Hematopoietic multipotent progenitor cell treated with erythropoietin and hydrocortisone succinate and interleukin-3 and kit ligand, for 4 days (in vitro differentiated cells): ENCODE measurements at regions not wholly inside any gene's neighbourhood (a gene's known extent, or its start where the extent isn't known, plus 50 kb on each side); places are given as distances from the start of the nearest gene placed in this dataset.
"Not testable (repeated sequence)": the region's sequence is repeated elsewhere in the genome, so short reads cannot be mapped to it uniquely, and the experiment has no call there.

Source experiments
- DNase-seq: peaks from one replicate; pipeline ENCODE4 v3.0.0-alpha.2; 2015

DNA sequence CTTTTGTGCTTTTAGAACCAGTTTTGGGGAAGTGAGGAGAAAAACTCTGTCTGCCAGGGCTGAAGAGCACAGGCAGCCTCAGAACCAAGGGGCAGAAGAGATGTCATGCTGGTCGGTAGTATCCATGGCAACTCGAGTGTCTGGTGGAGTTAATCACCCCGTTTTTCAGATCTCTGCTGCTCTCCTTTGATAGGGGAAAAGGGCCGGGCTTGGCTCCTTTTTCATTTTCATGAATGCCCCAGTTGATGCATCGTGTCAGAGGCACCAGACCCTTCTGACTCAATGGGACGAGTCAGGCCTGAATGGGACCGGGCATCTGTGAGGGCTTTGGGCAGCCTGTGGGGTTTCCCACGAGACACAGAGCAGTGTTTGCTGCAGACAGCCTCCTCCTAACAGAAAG, 304.6 kb downstream of the ABCC12 start:
- no peak for DNase-seq

DNA sequence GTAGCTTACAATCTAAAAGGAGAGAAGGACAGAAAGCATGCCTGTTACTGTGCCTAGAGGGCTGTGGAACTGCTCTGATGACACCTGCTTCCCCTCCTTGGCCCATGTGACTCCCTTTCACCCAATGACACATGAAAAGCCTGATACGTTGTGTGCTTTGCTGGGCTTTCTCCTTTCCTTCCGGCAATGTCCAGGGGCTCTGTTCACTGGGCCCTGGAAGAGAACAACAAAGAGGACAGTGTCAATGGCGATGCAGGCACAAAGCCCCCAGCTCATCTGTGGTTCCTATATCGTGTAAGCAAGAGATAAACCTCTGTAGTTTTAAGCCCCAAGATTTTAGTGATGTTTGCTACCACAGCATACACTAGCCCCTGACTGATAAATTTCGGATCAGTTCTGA, 306.1 kb downstream of the ABCC12 start:
- no peak for DNase-seq

DNA sequence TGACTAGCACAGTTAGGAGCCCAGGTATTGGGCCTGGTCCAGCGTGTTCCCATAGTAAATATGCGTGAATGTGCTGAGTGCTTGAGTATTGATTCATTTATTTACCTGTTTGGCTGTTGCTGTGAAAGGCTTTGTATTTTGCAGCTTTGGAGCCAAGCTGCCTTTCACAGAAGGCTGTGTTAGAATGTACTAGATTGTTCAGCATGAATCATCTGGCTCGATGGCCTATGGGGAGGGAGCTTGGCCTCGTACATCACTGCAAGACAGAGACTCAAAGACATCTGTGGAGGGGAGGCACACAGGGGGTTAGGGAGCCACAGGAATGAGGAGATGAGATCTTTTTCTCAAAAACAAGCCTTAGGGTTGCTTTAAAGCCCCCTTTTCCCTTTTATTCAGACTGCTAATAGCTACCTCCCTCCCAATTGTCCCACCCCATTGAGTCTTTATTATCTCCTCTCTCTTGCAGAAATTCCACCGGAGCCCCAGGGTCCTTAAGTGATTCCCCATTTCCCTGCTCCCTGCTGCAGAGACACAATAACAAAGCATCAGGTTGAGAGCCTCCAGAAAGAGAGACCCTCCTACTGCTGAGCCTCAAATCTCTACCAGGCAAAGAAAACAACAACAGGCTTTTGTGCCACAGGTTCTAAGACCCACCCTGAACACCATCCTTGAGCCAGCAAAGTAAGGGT, 307.2 kb downstream of the ABCC12 start:
- DNase-seq, result no peak

DNA sequence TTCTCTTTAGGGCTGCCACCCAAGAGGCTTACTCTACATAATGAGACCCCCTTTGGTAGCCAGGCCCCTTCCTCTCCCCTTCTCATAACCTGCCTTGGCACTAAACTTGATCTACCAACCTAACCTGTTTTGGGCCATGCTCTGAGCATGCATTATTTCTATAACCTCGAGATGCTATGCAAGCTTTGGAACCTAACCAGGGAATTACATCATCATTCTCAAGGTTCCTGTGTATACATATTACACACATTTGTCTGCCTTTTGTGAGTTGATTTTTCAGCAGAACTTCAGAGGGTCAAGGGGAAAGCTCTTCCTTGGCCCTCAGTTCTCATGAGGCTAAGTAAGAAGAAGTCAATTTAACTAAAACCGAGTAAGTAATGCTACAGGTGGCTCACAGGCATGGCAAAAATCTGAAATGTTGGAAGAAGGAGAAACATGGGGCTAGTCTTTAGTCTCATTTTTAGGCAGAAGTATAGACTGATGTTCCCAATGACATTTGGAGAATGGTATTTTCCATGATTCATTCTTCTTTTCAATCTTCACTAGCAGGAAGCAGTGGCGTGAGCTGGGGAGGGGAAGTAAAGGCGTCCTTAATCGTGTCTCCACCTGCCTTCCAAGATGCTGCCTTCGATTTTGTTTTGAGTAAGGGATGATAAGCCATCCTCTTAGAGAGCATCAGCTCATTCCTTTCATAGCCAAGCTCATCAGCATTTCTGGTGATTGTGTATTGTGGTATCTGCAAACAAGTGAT, 308.4 kb downstream of the ABCC12 start:
- DNase-seq, result no peak

DNA sequence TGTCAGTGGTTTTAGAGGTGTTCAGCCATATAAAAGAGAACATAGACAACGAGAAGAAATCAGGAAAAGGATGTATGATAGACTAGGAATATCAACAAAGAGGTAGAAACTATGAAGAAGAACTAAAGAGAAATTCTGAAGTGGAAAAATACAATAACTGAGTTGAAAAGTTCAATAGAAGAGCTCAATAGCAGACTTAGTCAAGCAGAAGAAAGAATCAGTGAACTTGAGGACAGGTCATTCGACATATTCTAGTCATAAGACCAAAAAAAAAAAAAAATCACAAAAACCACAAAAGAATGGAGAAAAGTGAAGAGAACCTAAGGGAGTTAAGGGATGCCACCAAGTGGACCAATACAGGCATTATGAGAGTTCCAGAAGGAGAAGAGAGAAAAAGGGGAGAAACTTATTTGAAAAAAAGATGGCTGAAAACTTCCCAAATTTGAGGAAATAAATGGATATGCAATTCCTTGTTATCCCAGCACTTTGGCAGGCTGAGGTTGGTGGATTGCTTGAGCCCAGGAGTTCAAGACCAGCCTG, 321.2 kb downstream of the ABCC12 start:
- no peak for DNase-seq

DNA sequence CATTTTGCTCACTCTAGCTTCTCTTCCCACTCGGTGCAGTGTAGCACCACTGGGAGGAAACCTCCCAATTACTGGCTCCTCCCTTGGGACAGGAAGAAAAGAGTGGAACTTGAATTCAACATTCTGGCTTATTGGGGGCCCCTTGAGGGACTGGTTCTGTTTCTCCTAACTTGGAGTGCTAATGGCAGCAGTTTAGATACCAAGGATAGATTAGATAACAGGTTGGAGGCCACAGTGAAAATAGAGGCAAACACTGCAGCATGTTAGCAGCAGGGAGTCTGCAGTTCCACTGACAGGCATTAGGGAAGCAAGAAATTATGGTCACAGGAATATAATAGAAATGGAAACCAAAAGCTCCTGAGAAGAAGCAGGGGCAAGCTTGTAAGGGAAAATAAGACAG, 322.0 kb downstream of the ABCC12 start:
- no peak for DNase-seq

DNA sequence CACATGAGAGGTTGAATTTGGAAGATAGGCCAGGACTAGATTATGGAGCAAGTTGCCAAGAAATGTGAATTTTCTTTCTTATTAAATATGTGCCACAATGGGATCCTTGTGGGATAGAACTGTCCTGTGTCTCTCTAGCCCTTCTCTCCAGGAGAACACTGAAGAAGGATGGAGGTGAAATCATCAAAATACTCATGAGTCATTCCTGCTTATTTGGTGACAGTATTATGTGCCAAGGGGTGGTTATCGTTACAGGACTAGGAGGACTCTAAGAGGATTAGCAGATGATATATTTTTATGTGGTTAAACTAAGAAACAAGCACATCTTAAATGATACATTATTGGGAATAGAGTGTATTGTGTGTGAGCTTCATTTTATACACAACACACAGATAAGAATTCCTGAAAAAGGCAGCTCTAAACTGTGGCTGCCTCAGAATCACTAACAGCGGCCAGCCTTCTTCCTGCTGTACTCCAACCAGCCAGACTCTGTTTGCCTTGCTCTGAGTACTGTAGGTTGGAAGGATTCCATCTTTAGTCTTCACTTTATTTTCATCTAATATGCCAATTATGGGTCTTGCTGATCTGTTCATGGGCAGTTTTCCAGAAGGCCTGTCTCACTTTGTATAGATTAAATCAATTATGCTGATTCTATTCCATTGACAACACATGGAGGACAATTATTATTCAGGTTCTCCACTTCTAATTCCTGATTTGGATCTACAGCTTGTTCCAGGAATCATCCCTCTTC, 325.8 kb downstream of the ABCC12 start:
- no peak for DNase-seq

DNA sequence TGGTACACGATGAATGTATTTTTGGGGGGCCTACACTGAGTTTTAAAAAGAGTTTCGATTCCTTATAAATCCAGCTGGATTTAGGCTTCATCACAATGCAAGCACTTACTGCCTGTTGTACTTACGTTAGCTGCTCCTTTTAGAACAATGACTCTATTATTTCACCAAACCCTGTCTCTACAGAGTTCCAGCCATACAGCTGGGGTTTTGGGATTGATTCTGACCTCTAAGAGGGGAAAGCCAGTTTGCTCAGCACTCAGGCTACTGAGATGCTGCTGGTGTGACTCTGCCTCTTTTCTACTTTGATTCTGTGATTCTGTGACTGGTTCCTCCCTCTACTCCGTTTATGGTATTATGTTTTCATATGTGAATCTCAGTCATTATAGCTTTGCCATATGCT, 329.7 kb downstream of the ABCC12 start:
- no peak for DNase-seq

DNA sequence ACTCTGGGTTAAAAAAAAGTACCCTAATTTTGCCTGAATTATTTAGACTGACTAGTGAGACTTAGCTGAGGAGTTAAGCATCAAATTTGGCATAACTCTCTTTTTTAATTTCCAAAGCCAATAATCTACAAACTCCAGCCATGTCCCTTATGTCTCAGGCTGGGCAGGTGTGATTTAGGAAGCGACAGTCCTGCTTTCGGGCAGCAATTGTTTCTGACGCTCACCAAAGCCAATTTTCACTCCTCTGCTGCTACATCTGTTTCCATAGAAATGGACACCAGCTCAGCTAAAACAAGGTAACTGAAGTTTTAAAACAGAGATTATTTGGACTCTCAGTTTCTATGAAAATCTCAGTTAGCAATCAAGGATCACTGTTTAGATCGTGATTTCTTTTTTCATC, 338.7 kb downstream of the ABCC12 start:
- DNase-seq, result no peak

DNA sequence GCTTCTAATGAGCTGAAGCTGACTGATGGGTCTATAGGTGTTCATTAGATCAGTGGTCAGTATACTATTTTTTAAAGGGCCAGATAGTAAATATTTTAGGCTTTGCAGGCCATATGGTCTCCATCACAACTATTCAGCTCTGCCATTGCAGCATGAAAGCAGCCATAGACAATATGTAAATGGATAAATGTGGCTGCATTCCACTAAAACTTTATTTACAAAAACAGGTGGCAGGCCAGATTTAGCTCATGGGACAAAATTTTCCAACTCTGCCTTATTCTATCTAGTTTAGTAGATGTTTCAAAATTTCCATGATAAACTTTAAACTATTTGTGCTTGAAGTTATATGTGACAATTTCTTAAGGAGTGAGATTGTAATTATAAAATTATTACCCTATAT, 339.3 kb downstream of the ABCC12 start:
- no peak for DNase-seq

DNA sequence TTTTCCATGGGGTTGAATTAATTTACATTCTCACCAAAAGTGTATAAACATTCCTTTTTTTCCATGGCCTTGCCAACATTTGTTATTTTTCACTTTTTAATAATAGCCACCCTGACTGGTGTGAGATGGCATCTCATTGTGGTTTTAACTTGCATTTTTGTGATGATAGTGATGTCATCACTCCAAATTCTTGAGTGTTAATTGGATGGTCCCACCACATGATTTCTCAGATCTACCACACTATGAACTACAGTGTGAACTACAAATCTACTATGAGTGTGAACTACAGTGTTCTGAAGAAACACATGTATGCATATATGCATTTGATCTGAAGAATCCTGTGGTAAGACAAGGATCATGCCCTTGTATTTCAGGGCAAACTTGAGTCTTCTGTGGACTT, 340.1 kb downstream of the ABCC12 start:
- DNase-seq, result no peak

DNA sequence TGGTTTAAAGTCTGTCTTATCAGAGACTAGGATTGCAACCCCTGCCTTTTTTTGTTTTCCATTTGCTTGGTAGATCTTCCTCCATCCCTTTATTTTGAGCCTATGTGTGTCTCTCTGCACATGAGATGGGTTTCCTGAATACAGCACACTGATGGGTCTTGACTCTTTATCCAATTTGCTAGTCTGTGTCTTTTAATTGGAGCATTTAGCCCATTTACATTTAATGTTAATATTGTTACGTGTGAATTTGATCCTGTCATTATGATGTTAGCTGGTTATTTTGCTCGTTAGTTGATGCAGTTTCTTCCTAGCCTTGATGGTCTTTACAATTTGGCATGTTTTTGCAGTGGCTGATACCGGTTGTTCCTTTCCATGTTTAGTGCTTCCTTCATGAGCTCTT, 344.0 kb downstream of the ABCC12 start:
- DNase-seq, result not testable (repeated sequence)

DNA sequence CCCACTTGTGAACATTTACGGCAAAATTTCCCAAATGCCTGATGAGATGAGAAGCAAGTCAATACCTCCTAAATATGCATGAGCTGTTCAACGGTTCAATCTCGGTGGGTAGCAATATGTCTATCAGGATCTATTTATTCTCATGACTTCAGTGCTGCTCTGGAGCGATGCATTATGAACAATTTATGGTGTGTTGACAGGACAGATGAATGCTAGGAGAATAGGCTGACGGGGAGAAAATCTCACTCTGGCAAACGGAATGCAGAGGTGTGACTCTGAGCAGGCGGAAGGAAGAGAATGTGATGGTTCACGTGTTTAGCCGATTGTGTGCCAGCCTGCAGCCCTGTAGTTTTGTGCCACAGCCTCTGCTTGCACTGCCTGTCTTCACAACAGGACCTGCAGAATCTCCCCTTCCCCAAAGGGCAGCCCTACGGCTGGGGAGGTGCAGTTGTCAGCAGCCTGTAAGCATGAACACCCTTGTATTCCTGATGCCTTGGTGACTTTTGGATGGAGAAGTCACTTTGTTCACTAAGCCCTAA, 345.2 kb downstream of the PHKB start:
- no peak for DNase-seq

DNA sequence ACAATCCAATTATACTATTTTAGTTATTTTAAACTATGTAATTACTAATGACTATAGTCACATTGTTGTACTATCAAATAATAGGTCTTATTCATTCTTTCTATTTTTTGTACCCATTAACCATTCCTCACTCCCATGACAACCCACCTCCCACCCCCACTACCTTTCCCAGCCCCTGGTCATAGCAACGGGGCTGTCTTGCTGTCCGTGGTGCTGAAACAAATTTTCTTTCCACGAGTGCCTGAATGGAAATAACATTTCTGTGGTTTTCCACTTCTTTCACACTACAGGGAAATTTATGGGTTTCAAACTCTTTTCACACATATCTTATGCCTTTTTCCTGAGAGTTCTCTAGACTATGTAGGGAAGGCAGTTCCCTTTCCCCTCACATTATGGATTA, 326.6 kb downstream of the PHKB start:
- DNase-seq, result peak; percentile 21

DNA sequence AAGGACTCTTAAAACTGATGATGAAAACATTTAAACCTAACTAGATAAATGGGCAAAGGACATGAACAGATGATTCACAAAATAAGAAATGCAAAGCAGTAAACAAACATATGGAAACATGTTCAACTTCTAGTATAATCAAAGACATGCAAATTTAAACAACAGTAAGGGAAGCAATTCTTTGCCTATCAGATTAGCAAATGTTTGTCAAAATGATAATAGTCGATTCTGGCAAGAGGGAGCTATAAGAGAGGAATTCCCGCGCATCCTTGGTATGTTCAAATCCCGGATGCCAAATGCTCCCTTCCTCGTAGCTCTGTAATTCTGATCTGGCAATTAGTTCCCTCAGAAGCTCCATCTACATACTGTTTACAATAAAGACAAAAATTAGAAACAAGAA, 320.5 kb downstream of the PHKB start:
- no peak for DNase-seq

DNA sequence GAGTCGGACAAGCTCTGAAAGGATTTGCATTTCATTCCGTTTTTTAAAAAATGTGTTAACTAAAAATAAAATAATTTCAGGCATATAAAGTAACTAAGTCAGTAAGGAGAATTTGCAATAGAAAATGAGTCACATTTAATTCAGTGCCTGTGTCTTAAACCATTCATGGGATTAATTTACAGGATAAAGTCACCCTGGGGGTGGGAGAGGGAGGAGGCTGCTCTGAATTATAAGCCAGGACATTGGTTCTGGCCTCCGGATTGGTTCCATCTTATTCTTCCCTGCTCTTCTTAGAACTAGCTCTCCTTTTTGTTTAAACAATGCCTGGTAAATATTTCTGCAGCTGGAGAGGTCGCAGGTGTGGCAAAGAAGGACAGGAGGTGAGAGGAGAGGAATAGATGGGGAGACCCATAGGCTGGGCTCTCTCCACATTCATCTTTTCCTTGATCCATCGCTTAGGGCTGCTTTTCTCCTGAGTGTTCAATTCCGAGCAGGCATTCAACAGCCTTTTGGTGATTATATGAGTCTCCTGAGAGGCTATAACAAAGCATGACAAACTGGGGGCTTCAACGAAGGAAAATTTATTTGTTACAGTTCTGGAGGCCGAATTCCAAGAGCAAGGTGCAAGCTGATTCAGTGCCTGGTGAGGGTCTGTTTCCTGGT, 319.2 kb downstream of the PHKB start:
- DNase-seq, result no peak

DNA sequence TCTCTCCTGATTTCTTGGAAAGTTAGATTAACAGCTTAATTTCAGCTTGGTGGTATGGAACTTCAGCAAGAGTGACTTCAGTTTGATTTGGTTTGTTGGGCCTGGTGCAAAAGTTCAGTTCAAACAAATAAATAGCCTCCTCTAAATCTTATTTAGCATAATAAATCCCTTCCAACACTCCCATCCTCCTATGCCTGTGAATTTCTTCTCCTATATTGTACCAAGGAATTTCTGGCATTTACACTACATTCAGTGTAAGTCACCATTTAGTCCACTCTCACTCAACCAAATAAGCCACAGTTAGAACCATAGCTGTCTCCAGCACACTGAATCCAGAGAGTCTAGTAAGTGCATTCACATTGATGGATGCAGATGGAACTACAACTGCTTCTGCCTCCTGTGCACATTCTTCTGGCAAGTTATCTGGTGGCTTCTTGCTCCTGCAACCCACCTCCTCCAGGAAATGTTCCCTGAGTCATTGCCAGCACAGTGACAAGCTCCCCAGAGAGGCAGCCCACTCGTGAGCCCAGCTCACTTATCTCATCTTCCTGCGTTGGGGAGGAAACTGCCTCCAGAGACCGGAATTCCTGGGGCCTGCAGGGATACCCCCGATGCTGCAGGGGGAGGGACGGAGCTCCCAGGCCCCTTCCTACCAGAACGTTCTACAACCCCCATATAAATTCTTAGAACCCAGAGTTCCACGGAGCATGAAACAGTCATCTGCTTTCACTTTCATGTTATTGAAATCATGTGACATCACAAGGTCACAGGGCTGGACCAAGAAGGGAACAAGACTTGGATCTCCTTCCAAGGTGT, 318.3 kb downstream of the PHKB start:
- DNase-seq, result peak; percentile 45

DNA sequence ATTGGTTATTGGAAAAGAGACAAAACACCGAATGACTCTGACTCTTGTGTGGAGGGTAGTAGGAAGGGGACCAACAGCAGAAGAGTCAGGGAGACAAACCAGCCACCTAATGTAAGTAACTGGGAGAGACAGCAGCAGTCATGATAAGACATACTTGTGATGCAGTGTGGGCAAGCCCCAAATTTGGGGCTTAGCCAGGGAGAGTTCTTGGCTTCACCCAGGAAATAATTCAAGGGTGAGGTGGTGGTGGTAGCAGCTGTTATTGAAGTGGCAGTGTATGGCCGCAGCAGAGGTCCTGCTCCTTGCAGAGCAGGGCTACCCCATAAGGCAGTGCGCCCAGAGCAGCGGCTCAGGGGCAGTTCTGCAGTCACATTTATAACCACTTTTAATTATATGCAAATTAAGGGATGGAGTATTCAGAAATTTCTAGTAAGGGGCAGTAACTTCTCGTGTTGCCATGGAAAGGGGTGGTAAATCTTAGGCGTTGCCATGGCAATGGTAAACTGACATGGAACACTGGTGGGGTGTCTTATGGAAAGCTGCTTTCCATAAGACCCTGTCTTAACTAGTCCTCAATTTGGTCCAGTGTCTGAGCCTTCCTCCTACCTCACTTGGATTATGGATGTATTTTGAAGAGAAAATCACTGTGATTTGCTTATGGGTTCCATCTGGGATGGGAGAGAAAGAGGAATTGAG, 317.1 kb downstream of the PHKB start:
- DNase-seq, result no peak

DNA sequence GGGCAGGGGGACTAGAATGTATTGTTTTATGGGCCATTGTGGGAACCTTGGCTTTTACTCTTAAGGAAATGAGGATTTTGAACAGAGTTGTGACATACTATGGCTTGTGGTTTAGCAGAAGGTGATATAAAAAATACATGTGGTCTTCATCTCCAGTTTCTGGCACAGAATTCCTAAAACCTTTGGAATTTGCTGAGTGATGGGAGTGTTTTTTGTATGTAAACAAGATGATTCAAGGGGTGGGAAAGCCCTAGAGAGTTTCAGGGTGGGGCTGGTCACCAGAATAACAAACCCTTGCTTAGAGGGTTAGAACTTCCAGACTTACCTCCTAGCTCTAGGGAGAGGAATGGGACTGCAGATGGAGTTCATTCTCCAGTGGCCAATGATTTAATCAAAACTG, 316.1 kb downstream of the PHKB start:
- no peak for DNase-seq

DNA sequence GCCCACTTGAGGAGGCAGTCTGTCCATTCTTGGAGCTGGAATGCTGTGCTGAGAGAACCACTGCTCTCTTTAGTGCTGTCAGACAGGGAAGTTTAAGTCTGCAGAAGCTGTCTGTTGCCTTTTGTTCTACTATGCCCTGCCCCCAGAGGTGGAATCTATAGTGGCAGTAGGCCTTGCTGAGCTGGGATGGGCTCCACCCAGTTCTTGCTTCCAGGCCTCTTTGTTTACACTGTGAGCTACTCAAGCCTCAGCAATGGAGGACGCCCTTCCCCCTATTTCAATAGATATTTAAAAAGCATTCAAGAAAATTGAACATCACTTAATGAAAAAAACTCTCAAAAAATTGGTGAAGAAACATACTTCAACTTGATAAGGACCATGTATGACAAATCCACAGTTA, 313.5 kb downstream of the PHKB start:
- DNase-seq, result no peak

DNA sequence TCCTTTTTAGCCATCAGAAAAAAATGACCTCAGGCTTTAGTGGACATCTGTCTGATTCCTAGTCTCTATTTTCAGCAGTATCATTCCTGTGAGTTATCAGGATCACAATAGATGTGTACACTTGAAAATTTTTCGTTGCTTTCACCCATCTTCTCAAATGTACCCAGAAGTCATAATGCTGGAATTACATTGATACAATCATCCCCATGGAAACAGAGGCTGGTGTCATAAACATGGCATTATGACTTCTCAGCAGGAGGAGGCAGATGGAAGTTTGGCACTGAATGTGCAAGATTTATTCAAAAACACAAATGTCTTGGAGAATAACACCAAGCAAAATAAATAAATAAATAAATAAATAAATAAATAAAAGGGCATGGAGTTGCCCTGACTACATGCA, 292.5 kb downstream of the PHKB start:
- no peak for DNase-seq
